PC-3 (cell line): ENCODE measurements at regions not wholly inside any gene's neighbourhood (a gene's known extent, or its start where the extent isn't known, plus 50 kb on each side); places are given as distances from the start of the nearest gene placed in this dataset.

Experiments used
- ATAC-seq: fragments of 200-7000 bp; cut with Tn5 transposase; 2 replicates; pipeline ENCODE4 v1.9.1; 2020; ENCODE audit warnings: mild to moderate bottlenecking, moderate library complexity
- BruUV-seq: library from RNA; stranded (reverse); fragments of 400-500 nt; replicated peaks from 2 replicates; lab custom pipeline; 2021; lab: Mats Ljungman, UMichigan
- CTCF ChIA-PET: fragments of 300-600 bp; sonication (Branson Sonifier 250); formaldehyde crosslinking; loops from one replicate; lab custom pipeline; 2022; ENCODE audit warnings: antibody characterized with exemption; lab: Charles Lee
- POLR2A ChIA-PET: fragments of 300-600 bp; sonication (Branson Sonifier 250); formaldehyde crosslinking; loops from one replicate; lab custom pipeline; 2022; ENCODE audit warnings: antibody characterized with exemption; ENCODE audit not compliant: unreplicated experiment; lab: Charles Lee
- DNase-seq: peaks from one replicate; pipeline ENCODE4 v3.0.0-alpha.2; 2015
- H2AFZ ChIP-seq: fragments of 300-600 bp; sonication (generic); 2 replicates; pipeline ENCODE4 v1.6.0; 2016; ENCODE audit warnings: antibody characterized with exemption, low read length
- H3F3A ChIP-seq: fragments of 300-600 bp; sonication (generic); one replicate; pipeline ENCODE4 v1.6.0; 2017; ENCODE audit warnings: antibody characterized with exemption, low read length, control low read depth, mild to moderate bottlenecking; ENCODE audit not compliant: unreplicated experiment
- H3K27ac ChIP-seq: fragments of 300-600 bp; sonication (generic); 2 replicates; pipeline ENCODE4 v1.5.1; 2016; ENCODE audit warnings: mild to moderate bottlenecking, low read length
- H3K27me3 ChIP-seq: fragments of 300-600 bp; sonication (generic); 2 replicates; pipeline ENCODE4 v1.6.1; 2016; ENCODE audit warnings: low read length, mixed read lengths
- H3K36me3 ChIP-seq: fragments of 300-600 bp; sonication (generic); 2 replicates; pipeline ENCODE4 v1.6.1; 2016; ENCODE audit warnings: low read depth, mixed run types, low read length, mixed read lengths
- H3K4me1 ChIP-seq: fragments of 300-600 bp; sonication (generic); 2 replicates; pipeline ENCODE4 v1.5.1; 2016; ENCODE audit warnings: low read length; ENCODE audit not compliant: insufficient read depth
- H3K4me2 ChIP-seq: fragments of 300-600 bp; sonication (generic); 2 replicates; pipeline ENCODE4 v1.6.0; 2016; ENCODE audit warnings: low read length
- H3K4me3 ChIP-seq: fragments of 300-600 bp; sonication (generic); 2 replicates; pipeline ENCODE4 v1.5.1; 2016; ENCODE audit warnings: mild to moderate bottlenecking, low read length, mixed read lengths
- H3K79me2 ChIP-seq: fragments of 300-600 bp; sonication (generic); 2 replicates; pipeline ENCODE4 v1.6.1; 2017; ENCODE audit warnings: low read length, mixed read lengths
- H3K9ac ChIP-seq: fragments of 300-600 bp; sonication (generic); 2 replicates; pipeline ENCODE4 v1.6.0; 2016; ENCODE audit warnings: mild to moderate bottlenecking, low read length
- H3K9me2 ChIP-seq: fragments of 300-600 bp; sonication (generic); replicated peaks from 2 replicates; pipeline ENCODE4 v1.6.1; 2016; ENCODE audit warnings: mixed run types, low read length, mixed read lengths
- H3K9me3 ChIP-seq: fragments of 300-600 bp; sonication (generic); 2 replicates; pipeline ENCODE4 v1.6.1; 2016; ENCODE audit warnings: low read length, mixed read lengths
- H4K20me1 ChIP-seq: fragments of 300-600 bp; sonication (generic); 2 replicates; pipeline ENCODE4 v1.6.1; 2016; ENCODE audit warnings: low read length, mixed read lengths
- EZH2 ChIP-seq: fragments of 300-600 bp; sonication (generic); IDR thresholded peaks from one replicate; pipeline ENCODE4 v1.6.1; 2017; ENCODE audit warnings: antibody characterized with exemption, mild to moderate bottlenecking, low read length; ENCODE audit not compliant: unreplicated experiment
- EZH2phosphoT487 ChIP-seq: fragments of 300-600 bp; sonication (generic); IDR thresholded peaks from 2 replicates; pipeline ENCODE4 v1.6.1; 2018; ENCODE audit warnings: mild to moderate bottlenecking, antibody characterized with exemption, low read length, borderline replicate concordance
- intact Hi-C: fragments of 100-400 bp; cut with micrococcal nuclease; formaldehyde crosslinking; loops from 2 replicates; pipeline ENCODE4 v1.9.0; 2023
- TF ChIP-seq, protein P1 (sequence below): fragments of 300-600 bp; sonication (generic); conservative IDR thresholded peaks from 2 replicates; pipeline ENCODE4 v1.5.1; 2017; ENCODE audit warnings: antibody characterized with exemption, low read depth, mild to moderate bottlenecking, low read length

DNA sequence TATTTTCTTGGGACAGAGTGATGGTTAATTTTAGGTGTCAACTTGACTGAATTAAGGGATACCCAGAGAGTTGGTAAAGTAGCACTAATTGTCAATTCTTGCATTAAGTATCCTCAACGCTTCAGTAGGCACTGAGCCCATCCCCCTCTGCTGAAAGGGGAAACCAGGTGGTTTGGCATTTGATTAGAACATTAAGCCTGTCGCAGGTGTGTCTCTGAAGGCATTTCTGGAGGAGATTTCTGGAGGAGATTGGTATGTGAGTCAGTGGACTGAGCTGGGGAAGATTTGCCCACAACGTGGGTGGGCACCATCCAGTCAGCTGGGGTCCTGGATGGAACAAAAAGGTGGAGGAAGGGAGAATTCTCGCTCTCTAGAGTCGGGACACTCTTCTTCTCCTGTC lies 119.8 kb downstream of the RFX6 start:
- H4K20me1 ChIP-seq: no peaks in the 10 kb centered on the region
- ATAC-seq (no peak), DNase-seq (no peak)
- H3K27ac ChIP-seq: no peak overlapping the region
- no peak overlapping the region for H2AFZ ChIP-seq
- no peaks in the 10 kb centered on the region for H3K79me2 ChIP-seq
- H3K4me2 ChIP-seq: no peak overlapping the region
- H3K9me2 ChIP-seq: no peaks in the 10 kb centered on the region
- no peak for TF ChIP-seq EZH2
- TF ChIP-seq, protein P1, sequence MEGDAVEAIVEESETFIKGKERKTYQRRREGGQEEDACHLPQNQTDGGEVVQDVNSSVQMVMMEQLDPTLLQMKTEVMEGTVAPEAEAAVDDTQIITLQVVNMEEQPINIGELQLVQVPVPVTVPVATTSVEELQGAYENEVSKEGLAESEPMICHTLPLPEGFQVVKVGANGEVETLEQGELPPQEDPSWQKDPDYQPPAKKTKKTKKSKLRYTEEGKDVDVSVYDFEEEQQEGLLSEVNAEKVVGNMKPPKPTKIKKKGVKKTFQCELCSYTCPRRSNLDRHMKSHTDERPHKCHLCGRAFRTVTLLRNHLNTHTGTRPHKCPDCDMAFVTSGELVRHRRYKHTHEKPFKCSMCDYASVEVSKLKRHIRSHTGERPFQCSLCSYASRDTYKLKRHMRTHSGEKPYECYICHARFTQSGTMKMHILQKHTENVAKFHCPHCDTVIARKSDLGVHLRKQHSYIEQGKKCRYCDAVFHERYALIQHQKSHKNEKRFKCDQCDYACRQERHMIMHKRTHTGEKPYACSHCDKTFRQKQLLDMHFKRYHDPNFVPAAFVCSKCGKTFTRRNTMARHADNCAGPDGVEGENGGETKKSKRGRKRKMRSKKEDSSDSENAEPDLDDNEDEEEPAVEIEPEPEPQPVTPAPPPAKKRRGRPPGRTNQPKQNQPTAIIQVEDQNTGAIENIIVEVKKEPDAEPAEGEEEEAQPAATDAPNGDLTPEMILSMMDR: no peak
- TF ChIP-seq EZH2phosphoT487: no peak
- CTCF ChIA-PET: interaction anchor here (0.6 kb wide), 1 partner anchor 21 kb away, joined by 5 read pairs; no protein-coding TSS in a partner anchor
- H3K4me3 ChIP-seq: no peak overlapping the region
- H3K27me3 ChIP-seq: no peaks in the 10 kb centered on the region
- no peaks in the 10 kb centered on the region for H3F3A ChIP-seq
- POLR2A ChIA-PET: no interaction called here
- BruUV-seq: no TSS peak
- H3K9me3 ChIP-seq: no peaks in the 10 kb centered on the region
- H3K36me3 ChIP-seq: no peaks in the 10 kb centered on the region
- intact Hi-C loops: no loop called here
- no peaks in the 10 kb centered on the region for H3K4me1 ChIP-seq
- no peak overlapping the region for H3K9ac ChIP-seq

DNA sequence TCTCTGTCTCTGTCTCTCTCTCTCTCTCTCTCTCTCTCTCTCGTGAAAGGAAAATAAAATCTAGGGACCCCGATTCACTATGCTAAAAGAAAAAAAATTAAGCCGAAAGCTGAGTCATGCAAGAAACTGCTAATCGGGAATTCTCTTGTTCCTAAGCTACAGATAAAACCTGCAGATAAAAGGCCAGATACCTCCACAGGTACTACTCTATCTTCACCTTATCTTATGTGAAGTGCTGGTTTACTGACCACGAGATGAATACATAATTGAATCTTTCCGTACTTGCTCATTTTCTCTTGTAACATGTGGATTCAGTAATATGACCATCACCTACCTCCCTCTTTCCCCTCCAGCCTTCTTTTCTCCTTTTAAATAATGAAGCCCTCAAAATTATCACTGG lies 120.5 kb downstream of the RFX6 start:
- Histone ChIP-seq H3K9me3 (no peaks in the 10 kb centered on the region), H3K79me2 (no peaks in the 10 kb centered on the region), H3K36me3 (no peaks in the 10 kb centered on the region), H2AFZ (no peak overlapping the region), H3F3A (no peaks in the 10 kb centered on the region), H3K4me1 (no peaks in the 10 kb centered on the region), H3K9me2 (no peaks in the 10 kb centered on the region), H3K4me3 (no peak overlapping the region), H3K9ac (no peak overlapping the region), H3K4me2 (no peak overlapping the region), H3K27ac (no peak overlapping the region), H3K27me3 (no peaks in the 10 kb centered on the region), H4K20me1 (no peaks in the 10 kb centered on the region)
- no peak for DNase-seq
- ATAC-seq: no peak
- TF ChIP-seq, protein P1: no peak
- no peak for TF ChIP-seq EZH2
- no TSS peak for BruUV-seq
- intact Hi-C loops: no loop called here
- ChIA-PET CTCF (interaction anchor here (0.6 kb wide), 1 partner anchor 22 kb away, joined by 5 read pairs; no protein-coding TSS in a partner anchor), POLR2A (interaction anchor here (0.6 kb wide), 1 partner anchor 171 kb away, joined by 5 read pairs; no protein-coding TSS in a partner anchor)

DNA sequence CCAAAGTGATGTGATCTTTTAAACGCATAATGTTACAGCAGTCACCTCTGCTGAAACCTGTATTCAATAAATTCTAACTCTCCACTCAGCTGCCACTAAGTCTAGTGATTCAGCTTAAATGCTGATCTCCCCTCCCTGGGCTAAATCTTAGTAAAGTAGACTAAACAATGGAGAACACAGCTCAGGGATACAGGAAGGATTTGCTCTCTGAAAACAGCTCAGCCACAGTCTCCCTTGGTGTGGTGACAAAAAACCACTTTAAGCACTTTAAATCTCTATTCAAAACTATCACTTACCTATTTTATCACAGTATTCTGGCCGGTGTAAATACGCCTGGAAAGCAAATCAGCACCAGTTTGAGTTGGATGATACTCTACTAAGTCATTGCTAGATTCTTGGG lies 130.6 kb downstream of the RFX6 start:
- no peaks in the 10 kb centered on the region for H3K9me3 ChIP-seq
- ATAC-seq (no peak), DNase-seq (no peak)
- intact Hi-C loops: no loop called here
- no peak for TF ChIP-seq EZH2phosphoT487
- TF ChIP-seq, protein P1: no peak
- TF ChIP-seq EZH2: no peak
- H3K4me3 ChIP-seq: no peak overlapping the region
- H2AFZ ChIP-seq: no peak overlapping the region
- ChIA-PET CTCF (no interaction called here), POLR2A (no interaction called here)
- H3K4me2 ChIP-seq: no peak overlapping the region
- no peaks in the 10 kb centered on the region for H3K4me1 ChIP-seq
- H3K9me2 ChIP-seq: no peaks in the 10 kb centered on the region
- H3F3A ChIP-seq: no peaks in the 10 kb centered on the region
- no peaks in the 10 kb centered on the region for H3K36me3 ChIP-seq
- H3K9ac ChIP-seq: no peak overlapping the region
- H4K20me1 ChIP-seq: no peaks in the 10 kb centered on the region
- H3K27ac ChIP-seq: no peak overlapping the region
- H3K27me3 ChIP-seq: no peaks in the 10 kb centered on the region
- no peaks in the 10 kb centered on the region for H3K79me2 ChIP-seq
- no TSS peak for BruUV-seq
